ENCODE measurements at regions not wholly inside any gene's neighbourhood (a gene's known extent, or its start where the extent isn't known, plus 50 kb on each side); places are given as distances from the start of the nearest gene placed in this dataset.

DNA sequence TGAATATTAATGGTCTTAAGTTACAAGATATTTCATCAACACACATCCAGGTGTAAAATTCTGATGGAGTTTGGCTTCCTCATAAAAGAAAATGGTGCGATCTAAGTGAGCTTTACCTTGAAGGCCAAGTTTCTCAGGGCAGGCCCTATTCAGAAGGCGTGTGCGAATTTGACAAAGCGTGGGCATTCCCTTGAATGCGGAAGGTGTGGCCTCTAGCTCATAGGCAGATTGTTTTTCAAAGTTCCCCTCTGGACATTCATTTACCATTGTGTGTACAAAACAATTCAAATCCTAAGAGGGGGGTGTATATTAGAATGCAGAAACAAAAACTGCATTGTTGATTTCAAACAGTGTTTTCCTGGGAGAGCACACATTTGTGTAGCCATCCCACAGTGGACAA lies 411.9 kb upstream of the PKN2 start:
- DNase-seq, result no peak

DNA sequence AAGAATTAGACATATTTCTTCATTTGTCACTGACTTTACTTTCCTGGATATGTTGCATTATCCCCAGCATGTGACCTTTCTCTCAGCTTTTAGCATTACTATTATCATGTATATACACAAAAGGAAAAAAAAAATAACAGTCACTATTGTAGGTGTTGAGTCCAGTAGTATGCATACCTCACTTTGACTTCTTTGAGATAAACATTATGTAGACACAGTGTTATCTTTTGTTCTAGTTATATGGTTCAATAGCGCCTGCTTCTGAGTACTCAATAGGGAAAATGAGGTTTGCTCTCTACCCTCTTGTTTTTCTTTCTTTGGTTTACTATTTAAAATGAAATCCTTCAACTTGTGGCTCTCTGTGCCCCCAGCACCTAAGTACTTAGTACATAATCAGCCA lies 409.6 kb upstream of the PKN2 start:
- DNase-seq, result no peak

DNA sequence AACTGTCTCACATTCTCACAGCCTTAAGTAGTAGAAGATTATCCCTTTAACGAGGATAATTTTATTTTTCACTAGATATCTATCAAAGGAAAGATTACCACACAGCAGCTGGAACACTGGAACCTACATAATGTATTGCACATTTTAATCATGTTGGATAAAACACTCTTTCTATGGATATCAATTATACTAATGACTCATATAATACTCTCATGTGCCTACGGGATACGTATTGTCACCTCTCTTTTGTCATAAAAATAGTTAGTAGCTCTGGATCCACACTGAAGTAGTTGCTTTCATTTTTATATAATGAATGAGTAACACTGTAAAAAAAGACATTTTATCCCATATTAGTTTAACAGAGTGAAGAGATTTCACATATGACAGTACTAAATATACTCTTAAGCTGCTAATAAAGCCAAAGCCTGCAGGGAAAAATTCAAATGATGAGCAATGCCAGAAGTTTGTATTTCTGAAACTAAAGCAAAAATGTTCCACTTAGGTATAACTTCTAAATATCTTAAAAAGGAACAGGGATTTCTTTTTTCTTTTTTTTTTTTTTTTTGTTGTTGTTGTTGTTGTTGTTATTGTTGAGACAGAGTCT lies 408.7 kb upstream of the PKN2 start:
- DNase-seq, result no peak

DNA sequence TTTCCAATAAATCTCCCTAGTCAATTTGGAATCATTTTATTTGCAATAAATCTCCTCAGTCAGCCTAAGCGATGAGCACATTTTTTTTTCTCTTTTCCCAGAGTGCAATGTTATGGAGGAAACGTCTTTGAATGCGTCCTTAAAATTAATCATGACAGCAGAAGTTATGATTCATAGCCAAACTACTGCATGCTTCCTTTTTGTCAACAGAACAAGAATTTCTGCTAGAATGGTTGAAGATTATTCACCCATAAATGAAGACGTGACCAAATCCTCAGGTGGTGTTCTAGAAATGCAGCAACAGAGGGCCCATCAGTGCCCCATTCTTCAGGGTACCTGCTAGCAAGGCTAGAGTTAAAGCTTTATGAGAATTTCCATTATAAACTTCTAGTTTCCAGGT lies 407.9 kb upstream of the PKN2 start:
- peak in 1 of 2 experiments; percentile 18 for DNase-seq

DNA sequence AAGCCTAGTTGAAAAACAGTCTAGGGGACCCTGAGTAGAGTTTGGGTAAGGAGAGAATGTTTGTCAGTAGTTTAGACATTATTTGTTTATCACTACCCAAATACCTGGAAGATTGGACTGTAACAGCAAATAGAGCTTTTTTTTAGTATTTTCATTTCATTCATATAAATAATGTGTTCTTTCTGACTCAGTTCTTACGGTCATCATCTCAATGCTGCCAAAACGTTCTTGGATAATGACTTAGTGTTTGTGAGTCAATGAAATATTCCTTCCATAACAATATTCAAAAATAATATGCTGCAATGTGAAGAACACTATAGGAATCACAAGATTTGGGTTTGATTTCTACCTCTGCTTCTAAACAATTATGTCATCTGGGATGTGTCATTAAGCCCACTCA lies 400.0 kb upstream of the PKN2 start:
- DNase-seq, result no peak

DNA sequence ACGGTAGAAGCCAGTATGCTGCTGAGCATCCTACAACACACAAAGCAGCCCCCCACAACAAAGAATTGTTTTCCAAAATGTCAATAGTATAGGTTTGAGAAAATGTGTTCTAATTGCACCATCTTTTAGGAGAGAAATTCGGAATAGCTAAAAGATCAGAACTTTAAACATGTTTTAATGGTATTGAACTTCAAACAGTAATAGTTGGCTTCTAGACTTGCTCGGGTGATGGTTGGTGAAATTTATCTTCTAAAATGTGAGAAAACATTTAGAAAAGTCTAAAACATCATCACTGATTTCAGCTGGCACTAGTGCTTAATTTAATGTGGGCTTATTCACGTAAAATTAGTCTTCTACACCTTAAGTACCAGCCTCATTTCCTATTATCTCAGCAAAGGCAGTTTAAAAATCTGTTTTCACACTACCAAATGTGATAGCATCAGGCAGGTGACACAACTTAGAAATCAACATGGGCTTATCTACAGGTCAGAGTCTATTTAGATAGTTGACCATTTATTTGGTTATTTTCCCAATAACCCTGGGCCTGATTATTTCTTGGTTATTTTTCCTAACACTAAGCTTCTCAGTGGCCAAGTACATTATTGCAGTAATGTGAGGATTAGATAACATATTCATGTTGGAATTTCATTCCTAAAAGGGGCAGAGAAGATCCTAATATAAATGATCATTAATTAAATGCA lies 399.3 kb upstream of the PKN2 start:
- DNase-seq, result no peak

DNA sequence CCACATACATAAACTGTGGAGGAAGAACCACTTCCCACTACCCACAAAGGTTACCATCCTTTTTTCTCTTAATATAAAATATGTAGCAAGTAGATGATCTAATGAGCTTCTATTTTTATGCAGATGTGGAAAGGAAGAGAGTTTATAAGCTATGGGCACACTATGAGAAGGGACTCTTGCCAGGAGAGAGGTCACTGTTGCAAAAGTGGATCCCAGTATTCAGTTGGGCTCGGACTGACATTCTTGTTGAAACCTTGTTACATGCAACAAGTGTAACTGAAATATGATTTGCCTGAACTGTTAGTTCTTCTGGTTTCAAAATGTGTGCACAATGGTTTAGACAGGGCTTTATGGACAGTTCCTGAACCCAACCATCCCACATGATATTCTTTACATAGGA lies 397.4 kb upstream of the PKN2 start:
- DNase-seq, result no peak

DNA sequence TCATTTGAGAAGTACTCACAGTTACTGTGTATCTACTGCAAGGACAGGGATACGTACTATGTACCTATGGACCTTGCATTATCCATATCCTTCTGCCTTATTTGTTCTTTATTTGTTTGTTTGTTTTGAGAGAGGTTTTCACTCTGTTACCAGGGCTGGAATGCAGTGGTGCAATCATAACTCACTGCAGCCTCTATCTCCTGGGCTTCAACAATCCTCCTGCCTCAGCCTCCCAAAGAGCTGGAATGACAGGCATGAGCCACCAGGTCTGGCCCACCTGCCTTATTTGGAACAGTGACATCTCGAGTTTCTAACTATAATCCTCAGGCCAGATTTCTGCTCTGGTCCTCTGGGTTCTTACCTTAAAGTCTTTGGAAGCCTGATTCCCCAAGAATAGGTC lies 395.5 kb upstream of the PKN2 start:
- no peak for DNase-seq

DNA sequence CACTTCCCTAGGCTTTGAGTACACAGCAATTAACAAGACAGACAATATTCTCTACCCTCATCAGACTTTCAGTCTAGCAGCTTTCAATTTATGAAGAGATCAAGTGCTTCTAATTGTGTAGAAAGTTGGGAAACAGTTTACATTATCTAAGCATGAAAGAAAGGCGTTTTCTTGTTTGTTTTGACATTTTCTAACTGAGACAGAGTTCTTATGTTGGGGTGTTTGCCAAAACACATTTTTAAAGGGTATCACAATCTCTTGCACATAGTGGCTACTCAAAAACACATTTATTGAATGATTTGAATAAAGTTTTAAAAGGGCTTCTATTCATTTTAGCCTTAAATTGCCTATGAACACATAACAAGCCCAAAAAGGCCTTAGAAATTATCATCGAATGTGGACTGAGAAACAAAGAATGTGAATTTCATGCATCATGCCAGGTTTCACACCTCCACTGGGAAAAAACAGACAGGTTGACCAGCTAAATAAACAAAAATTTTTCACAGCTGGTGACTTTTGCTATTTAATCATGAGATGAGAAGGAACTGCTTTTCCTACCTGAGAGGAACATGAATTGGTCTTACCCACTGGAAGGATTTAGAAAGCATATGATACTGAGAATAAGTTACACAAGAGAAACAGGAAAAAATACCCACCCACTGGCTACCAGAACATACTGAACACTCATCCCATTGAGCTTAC lies 394.5 kb upstream of the PKN2 start:
- no peak for DNase-seq

DNA sequence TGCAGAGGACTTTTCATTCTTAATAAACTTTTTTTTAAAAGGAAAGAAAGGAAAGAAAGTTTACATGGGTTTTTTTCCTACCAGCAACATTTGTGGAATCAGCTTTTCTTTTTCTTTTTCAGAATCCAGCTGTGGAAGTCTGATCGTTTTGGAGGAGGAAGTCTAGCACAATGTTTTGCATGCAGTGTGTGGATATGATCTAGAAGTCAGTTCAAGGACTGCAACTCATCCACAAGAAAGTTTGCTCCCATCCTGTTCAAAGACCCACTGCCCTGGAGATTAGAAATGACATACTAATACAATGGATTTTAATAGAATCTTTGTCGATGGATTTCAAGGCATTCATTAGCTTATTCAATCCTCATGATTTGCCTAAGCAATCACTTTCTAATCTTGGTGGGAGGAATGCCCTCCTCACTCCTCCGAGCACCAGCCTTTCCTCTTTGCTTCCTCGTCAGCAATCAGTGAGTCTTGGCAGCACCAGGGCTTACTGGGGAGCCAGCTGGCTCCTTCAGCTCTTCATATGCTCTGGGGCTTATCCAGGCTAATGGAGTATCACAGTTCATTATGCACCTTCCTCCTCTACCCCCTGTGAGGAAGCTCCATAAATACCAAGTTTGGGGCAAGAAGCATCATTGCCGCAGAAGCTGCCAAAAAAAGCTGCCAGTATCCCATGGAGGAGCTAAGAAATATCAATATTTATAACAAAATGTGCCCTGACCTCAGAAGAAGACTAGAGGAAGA lies 392.3 kb upstream of the PKN2 start:
- peak; percentile 37 to 80 for DNase-seq

DNA sequence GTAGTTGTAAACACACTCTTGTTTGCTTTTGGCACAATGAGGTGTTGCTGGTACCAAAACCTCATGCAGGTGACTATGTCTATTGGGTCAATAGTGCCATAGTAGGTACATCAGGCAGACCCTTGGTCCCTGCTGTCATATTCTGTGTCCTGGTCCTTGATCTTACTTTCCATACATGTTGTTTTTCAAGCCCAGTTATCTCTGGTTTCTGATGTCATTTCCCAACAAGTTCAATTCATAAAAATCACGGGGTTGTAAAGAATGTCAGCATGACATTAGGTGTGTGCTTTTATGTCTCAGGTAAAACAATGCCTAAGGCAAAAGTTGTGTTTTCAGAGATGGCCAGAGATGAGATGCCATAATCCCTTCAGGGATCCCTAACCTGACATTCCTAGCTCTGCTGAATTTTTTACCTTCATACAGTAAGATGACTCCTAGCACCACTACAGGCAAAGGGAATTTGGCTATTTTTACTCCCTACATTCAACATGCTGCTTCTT lies 390.3 kb upstream of the PKN2 start:
- DNase-seq, result no peak

DNA sequence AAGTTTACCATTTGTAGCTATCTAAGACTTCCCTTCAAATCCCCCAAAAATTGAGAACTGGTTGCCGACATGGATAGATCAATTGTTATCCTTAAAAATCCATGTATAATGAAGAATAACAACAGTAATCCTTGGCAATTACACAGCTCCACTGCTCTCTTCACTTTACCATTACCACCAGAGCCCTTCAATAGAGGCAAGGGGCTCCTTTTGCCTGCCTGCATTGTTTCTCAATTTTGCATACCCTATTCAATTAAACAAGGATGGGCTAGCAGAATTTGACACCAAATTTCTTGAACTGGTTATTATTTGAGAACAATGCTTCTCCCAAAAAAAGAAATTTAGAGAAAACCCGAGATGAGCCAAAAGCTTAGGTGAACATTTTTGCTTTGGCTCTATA lies 387.8 kb upstream of the PKN2 start:
- DNase-seq, result no peak

DNA sequence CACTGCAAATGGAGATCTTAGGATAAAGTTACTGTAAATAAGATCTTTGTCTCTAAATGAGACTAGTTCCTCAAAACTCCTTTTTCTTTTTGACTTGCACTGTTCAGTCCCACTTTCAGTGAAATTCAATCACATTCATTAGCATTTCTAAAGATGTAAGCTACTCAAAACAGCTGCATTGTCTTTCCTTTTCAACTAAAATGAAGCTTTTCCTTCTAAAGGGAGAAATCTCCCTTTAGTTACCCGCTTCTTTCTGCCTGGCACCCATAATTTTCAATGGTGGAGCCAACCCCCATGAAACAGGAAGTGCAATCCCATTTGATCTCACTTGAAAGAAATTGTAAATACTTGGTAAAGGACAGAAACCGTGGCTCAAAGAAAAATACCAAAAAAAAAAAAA lies 387.4 kb upstream of the PKN2 start:
- no peak for DNase-seq

DNA sequence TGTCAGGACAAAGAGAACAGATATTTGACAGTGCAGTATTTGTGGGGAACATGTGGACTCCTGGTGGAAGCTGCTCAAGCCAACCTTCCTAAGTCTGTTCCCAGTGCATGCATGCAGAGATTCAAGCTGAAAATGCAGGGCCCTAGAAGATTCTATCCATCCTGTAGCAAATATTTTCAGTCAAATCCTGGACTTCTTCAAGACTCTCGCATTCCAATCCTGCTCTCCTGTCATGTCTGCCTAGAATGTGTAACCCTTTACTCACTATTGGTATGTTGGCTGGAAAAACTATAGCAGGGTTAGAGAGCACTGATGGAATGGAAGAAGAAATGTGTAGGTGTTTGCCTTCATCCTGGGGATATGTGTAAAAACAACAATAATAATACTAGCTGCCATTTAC lies 385.6 kb upstream of the PKN2 start:
- DNase-seq, result no peak

DNA sequence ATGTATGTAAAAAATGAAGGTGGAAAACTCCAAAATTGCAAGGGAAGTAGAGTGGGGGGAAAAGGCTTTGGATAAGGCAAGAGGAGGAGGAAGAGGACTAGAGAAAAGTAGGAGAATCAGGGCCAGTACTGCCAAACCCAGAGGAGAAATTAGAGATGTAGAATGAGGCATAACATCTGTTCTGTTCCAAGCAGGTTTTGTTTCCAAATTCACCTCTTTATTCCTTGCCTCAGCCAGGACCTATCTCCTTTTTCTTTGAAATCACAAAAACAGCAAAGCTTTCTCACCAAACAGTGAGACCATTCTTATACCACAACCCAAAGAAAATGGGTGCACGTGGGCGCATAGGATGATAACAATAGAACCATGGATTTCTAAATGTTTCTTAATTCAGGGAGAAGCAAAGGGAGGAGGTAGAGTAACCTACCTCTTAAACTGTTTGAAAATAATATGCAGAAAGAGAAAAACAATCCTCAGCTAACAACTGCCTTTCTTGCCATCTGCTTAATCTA lies 383.3 kb upstream of the PKN2 start:
- DNase-seq, result no peak

DNA sequence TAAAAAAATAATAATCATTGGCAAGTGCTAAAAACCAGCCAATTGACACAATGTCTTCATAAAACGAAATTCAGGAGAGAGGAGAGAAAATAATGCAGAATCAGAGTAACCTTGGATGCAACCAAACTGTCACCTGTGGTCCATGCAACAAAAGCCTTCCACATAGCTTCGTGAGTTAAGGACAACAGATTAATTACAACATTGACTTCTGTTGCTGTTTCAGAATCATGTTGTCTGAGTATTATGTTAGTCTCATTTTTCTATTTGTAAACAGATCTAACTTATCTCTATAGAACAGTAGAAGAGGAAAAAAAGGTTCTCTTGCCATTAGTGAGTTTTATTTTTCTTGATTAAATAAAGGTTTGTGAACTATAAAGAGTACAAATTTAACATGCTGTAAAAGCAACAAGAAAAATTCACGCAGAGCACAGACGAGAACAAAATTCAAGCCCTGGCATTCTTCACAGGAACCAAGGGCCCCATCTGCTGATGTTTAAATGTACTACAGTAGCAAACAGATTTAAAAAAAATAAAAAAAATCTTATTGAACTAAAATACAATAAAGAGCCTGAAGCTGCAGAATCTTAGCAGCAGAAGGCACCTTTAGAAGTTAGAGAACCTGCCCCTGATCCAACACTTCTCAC lies 381.1 kb upstream of the PKN2 start:
- DNase-seq, result peak in 1 of 2 experiments; percentile 69

DNA sequence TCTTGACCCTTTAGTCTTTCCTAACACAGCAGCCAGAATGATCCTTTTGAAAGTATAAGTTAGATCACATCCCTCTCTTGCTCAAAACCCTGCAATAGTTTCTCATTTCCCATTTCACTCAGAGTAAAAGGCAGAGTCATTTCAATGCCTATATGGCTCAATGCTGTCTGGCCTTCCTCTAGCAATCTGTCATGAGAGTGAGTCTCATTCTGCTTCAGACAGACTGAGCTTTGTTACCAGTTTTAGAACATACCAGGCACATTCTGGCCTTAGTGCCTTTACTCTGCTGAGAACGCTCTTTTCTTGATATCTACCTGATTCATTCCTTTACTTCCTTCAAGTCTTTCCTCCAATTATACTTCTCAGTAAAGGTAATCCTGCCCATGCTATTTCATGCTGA lies 372.8 kb upstream of the PKN2 start:
- DNase-seq, result no peak

DNA sequence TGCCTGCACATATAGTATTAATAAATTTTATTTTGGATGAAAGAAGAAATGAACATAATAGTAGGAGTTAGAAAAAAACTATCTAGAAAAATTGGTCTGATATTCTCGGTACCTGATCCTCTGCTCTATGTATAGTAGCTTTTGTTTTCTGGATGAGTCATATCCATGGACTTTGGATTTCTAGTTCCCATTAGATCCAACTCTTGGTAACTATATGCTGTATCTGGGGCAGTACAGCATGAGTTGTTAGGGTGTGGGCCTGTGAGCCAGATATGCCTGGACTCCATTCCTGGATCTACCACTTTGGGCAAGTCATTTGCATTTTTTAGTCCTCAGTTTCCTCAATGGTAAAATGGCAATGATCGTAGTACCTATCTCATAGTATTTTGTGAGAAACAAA lies 372.2 kb upstream of the PKN2 start:
- DNase-seq, result no peak

DNA sequence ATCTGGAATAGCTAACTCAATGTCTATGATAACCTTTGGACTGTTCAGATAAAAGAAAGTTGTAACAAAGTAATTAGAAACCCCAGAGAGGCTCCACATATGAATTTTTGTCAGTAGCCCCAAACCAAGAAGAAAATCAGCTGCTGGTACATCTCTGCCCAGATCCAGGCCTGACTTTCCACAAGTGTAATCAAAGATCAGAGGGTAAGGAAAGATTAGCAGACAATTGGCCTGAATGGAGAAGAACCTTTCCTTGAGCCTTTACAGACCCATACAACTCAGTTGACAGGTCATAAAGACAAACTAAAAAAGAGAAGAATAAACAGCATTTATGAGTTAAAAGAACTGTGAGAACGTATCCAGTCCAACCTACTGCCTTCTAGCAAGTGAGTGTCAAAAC lies 366.7 kb upstream of the PKN2 start:
- no peak for DNase-seq

DNA sequence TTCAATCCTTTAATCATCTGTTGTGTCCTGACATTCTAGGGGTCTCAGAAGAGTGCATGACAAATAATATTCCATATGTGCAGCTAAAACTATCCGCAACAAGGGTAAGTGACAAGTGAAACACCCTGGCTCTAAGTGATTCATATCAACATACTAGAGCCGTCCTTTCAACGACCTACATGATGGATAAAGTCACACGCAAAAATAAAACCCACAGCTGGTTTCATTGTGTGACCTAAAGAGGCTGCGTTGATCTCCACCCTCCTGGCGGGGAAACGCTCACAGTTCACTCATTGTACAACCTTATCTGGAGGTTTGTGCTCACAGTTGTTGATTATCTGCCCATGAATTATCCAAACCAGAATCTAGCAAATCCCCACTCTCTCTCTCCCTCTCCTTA lies 365.3 kb upstream of the PKN2 start:
- no peak for DNase-seq

DNA sequence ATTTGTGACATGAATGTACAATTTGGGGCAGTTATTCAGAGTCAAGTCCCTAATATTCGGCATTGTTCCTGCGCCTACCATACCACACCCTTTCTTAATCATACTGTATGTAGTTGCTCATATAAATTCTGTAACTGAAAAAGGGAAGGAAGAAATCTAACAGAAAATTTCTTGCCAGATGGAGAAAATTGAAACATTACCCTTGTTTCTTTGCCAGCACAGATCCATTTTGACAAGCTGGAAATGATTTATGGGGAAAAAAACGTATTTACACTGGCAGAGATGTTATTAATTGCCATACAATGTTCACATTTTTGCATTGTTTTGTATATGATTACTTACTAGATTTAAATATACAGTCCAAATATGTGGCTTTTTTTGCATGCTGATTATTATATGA lies 363.8 kb upstream of the PKN2 start:
- peak; percentile 79 to 82 for DNase-seq

DNA sequence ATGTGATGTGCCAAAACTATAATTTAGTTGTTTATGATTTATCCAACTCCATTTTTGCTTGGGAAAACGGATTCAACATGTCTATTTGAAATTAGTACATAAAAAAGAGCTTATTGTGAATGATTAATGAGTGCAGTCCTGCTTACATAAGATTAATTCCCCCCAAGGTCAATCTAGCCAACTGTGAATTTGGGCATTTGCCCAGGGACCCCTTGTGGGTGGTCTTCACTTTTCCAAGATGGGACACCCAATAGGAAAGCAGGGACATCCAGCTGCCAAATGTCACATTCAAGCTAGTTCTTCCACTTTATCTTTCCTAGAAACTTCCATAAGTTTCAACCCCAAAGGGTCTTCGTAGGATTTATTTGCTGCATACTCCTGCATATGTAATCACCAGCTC lies 362.4 kb upstream of the PKN2 start:
- peak in 1 of 2 experiments; percentile 35 for DNase-seq

DNA sequence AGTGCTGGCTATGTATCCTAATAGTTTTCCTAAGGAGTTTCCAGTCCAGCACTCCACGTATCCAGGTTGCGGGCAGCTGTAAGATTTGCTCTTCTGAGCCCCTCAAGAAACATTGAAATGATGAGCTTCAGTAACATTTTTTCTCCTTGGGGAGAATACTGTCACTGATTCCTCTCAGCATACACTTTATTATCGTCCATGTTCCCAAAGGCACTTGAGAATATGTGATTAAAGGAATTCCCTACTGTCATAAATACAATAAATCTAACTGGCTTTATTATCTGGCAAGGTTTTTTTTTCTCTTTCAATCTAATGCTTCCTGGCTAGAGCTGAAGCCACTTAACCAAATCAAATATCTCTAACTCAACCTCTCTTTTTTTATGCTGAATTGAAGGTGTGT lies 359.2 kb upstream of the PKN2 start:
- DNase-seq, result no peak

All from NCI-H446 (cell line).